Stimulated activated CD8-positive, alpha-beta memory T cell treated with anti-CD3 and anti-CD28 coated beads, Interleukin-4, amount 100 ng/mL, for 48 hours (primary cell): ENCODE measurements at regions not wholly inside any gene's neighbourhood (a gene's known extent, or its start where the extent isn't known, plus 50 kb on each side); places are given as distances from the start of the nearest gene placed in this dataset.

Source experiments
- DNase-seq: peaks from one replicate; pipeline ENCODE4 v3.0.0-alpha.2; 2020

GRCh38 chr2:122183890-122184289 is 428.4 kb downstream of the TSN start:
- no peak for DNase-seq

GRCh38 chr2:122186761-122187222 is 431.3 kb downstream of the TSN start:
- no peak for DNase-seq

GRCh38 chr2:122191331-122191730 is 435.9 kb downstream of the TSN start:
- no peak for DNase-seq

DNA sequence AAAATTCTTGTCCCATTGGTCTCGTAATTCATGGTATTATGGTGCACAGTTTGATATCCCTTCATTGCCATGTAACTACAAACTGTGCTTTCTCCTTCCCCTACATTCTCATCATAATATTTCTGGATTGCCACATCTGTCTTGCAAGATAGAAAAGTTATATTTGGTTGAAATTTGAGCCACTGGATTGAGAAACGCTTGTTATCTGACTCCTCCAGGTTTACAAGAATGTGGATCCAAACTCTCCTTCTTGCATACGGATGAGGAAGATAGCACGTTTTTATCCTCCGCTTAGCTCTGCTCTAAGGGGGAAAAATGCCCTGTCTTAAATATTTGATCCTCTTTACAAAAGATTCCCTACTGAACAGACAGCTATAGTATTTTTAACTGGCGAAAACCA is 438.2 kb downstream of the TSN start:
- DNase-seq: no peak

DNA sequence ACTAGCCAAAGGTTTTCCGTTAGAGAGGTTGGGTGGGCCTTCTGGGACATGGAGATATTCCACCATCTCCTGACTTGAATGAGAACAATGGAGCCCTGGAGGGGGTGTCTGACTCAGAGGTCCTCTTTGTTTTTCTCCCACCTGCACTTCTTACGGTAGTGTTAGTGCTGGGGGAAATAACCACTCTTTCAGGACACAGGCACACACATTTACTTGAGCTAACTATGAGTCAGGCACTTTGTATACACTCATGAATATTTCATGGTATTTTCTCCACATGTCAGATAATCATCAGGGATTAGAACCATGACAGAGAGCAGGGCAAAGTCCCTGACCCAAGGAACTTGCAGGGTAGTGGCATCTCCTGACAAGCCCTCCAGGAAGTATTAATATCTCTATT is 439.1 kb downstream of the TSN start:
- DNase-seq: no peak

DNA sequence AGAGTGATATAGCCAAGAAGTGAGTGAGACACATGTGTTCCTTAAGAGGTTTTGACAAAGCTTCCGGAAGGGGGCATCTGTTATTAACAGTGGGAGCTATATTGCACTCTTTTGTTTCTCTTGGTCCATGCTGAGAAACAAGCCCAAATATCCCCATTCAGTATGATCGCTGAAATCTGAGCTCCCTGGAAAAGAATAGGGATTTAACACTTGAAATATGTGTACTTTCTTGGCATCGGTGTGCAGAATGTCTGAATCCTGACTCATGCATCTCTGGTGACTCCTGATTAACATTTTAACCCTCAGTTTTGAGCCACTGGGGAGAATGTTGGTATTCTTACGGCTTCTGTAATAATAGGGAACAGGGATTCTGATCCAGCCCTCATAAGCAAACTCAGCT is 448.1 kb downstream of the TSN start:
- DNase-seq: no peak

DNA sequence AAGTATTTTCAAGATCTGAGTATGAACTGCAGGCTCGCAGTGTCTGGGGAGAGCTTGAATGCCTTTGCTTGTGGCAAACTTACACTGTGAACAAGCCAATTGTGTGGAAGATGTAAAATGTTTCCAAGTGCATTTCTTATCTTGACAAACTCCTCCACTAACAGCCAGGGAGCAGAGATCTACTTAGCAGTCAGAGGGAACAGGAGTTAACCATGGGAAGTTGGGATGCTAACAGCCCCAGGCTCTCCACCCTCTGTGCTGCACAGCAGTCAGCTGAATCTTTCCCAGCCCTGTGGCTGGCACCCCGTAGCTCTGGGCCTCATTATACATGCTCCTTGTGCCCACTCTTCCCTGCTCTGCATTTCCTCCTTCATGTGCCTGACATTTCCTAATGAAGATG is 450.2 kb downstream of the TSN start:
- no peak for DNase-seq

GRCh38 chr2:122206101-122206500 is 450.6 kb downstream of the TSN start:
- DNase-seq: no peak

DNA sequence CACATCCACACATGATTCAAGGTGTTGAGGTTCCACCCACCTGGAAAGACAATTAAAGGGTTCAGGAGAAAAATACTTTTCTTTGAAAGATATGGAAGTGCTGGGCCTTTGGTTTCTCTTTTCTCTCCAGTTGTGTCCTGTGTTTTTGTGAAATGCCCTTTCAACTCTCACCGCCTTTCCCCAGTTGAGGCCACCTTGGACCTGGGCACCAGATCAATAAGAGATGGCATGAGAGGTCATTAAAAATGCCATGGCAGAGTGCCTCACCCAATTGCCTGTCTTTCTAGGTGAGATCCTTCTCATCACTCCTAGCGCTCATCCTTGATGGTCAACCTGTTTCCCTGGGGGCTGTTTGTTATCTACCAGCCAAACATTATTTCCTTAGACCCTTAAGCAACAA is 453.9 kb downstream of the TSN start:
- no peak for DNase-seq

GRCh38 chr2:122210065-122210464 is 454.6 kb downstream of the TSN start:
- DNase-seq: no peak

DNA sequence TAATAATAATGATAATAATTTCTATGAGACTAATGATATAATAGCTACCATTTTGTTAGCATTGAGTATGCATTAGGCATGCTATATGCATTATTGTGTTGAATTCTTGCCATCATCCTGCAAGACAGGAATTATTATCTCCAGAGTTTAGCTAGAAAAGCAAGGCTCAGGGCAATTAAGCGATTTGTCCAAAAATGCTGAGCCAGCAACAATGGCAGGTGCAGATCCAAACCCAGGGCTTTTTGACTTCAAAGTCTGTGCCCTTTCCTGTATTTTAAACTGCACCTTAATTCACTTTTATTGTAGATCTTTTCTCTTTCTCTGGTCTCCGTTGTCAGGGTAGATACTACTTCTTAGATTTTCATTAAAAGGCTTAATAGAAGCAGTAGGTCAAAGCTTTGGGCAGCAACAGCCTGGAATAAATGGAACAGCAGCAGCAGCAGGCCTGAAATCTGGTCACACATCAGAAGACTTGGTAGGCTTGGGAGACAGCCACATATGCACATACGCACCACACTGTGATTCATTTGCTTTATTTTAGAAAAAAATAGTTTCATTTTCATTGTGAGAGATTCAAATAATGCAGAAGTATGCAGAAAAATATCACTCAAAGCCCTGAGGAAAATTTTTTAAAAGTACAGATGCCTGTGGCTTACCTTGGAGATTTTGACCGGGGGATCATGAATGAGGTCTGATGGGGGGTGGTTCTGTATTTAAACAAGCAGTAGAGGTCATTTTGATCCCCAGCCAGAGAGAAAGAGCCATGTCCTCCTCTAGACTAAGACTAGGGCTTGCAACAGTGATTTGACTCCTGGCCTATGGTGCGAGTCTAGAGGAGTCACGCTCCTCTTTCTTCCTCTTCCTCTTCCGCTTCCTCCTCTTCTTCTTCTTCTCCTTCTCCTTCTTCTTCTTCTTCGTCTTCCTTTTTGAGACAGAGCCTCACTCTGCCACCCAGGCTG is 455.7 kb downstream of the TSN start:
- DNase-seq: no peak

DNA sequence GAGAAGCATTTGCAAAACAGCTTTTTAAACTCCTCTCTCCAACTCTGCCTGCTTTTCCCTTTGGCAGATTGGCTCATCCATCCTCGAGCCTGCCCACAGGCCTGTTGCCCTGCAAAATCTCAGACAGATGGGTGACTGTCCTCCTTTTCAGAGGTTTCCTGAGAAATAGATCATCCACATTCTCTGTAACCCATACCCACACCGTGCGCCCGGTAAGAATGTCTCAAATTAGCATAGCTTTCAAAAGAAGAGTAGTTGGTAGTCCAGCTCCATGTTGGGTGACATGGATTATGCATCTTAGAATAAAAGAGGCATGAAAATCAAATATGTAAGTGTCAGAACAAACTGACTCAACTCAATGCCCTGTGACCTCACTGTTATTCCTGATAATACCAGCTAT is 457.9 kb downstream of the TSN start:
- DNase-seq: no peak

GRCh38 chr2:122216071-122216470 is 460.6 kb downstream of the TSN start:
- no peak for DNase-seq

DNA sequence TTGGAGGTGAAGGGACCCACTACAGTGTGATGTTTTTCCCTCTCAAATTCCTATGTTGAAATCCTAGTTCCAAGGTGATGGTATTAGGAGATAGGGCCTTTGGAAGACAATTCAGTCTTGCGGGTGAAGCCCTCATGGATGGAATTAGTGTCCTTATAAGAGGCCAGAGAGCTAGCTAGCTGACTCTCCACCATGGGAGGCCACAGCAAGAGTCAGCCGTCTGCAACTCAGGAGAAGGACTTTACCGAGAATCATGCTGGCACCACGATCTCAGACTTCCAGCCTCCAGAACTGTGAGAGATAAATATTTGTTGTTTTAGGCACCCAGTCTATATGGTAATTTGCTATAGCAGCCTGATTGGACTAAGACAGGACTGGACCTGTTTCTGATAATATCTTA is 461.4 kb downstream of the TSN start:
- DNase-seq: no peak

DNA sequence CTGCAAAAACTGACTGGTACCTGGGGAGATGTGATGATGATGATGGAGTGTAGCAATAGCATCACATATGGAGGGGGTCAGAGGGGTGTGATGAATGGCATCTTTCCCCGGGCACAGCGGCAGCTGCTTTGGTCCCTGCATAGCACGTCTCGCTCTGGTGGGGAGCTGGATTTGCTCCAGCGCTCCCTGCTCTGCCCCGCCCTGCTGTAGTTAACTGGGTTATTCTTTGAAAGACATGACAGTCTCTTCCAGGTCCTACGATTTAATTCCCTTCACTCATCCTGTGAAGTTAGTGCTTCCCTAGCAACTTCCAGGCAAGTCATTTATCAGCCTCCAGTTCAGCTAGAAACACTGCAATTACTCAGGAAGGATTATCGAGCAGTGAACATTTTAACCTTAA is 463.1 kb downstream of the TSN start:
- no peak for DNase-seq

DNA sequence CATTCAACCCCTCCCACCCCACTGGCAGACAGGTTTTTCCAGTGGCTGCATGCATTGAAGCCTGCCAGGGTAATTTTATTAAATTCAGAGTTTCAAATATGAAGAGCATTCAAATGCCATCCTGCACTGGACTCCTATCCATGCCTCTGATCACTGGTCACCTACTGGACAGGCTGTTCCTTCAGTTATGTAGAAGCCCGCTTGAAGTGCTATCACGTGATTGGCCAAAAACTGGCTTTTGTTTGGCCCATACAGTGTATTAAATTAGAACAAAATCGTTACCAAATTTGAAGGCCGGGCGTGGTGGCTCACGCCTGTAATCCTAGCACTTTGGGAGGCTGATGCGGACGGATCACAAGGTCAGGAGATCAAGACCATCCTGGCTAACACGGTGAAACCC is 464.1 kb downstream of the TSN start:
- DNase-seq: no peak

GRCh38 chr2:122221665-122222064 is 466.2 kb downstream of the TSN start:
- no peak for DNase-seq

GRCh38 chr2:122231296-122231695 is 475.8 kb downstream of the TSN start:
- DNase-seq: no peak

GRCh38 chr2:122233372-122233771 is 477.9 kb downstream of the TSN start:
- DNase-seq: no peak

DNA sequence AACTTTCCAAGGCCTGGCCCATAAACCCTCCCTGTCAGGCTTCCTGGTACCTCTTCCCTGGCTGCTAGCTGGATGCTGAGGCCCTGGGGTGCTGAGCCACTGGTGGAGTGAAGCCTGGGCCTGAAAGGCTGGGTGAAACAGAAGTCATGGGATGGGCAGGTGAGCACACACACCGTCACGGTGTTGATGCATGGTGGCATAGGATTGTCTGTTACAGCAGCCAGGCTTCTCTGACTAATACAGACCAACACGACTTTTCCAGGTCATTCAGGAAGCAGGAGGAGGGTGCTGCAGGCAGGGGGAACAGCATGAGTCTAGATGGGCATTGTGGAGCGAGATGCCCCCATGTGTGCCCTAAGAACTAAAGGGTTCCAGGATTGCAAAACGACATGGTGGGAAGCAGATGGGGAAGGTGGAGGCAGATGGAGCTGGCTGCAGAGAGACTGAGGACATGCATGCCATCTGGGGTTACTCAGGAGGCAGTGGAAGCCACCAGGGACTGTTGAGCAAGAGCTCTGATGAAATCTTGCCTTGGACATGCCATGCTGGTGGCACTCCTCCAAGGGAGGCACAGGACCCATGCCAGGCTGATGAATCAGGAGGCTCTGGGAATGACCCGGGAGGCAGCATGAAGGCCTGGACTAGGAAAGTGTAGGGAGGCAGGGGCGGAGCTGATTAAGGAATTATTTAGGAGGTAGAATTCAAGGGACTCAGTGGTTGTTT is 480.9 kb downstream of the TSN start:
- no peak for DNase-seq

DNA sequence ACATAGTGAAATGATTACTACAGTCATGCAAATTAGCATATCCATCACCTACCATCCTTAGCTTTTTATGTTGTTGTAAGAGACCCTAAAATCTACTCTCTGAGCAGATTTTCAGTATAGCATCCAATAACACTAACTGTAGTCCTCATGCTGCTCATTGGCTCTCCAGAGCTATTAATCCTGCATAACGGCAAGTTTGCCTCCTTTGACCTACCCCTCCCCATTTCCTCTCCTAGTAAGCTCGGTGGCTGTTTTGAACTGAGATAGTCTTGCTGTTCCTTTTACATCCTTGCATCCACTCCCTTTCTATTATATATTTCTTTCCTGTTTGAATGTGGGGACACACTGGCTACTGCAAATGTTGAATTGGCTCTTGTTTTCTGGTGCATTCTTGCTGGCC is 481.5 kb downstream of the TSN start:
- no peak for DNase-seq

DNA sequence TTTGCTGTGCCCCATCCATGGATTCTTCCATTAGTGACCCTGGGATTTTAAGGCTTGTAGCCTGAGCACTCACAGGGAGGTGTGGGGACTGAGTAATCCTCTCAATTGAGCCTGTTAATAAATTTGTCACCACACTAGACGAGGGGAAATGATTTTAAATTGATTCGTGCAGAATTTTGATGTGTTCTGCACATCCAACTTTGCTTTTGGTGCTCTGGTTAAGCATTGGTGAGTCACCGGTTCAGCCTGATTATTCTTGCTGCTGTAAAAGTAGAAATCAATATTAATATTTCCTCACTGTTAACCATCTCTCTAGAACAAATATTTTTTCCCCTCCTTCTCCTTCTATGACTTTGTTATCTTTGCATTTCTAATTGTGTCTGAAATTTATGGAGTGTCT is 482.0 kb downstream of the TSN start:
- no peak for DNase-seq

DNA sequence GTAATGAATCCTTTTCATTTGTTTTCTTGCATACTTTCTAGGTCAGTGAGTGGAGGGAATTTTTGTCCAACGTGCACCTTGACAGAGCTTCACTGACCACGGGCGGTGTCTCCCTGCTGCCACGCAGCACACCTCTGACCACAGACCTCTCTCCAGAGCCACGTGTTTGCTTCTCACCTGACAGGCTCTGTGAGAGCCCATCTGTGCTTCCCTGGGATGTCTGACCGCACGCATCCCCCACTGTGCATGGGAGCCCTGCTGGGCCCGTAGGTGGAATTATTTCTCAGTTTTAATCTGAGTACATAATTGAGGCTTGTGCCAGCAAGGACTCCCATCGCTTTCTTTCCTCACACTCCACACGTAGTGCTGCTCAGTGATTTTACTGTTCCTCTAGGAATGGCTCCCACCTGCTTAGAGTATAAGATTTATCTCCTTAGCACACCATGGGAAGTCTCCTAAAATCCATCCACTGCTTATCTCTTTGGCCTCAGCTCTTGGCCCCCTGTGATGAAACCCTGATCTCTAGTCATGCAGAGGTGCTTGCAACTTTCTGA is 482.6 kb downstream of the TSN start:
- no peak for DNase-seq

DNA sequence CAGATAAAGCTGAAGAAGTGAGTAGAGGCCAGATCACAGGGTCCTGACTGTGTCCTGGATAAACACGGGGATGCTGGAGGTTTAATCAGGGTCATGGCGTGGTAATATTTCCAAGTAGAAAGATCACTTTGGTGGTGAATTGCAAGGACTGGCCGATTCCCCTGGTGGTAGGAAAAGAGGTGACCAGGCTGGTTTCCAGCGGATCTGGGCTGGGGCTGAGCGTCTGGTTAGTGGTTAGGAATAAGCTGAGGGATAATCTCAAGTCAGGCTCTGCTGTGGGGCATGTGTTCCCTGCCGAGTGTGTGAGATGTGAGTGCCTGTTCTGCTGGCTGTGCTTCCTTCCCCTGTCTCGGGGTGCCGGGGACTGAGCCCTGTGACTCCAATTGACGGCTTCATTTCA is 484.0 kb downstream of the TSN start:
- no peak for DNase-seq
